Tibial nerve (tissue), 4 donors: ENCODE measurements at regions not wholly inside any gene's neighbourhood (a gene's known extent, or its start where the extent isn't known, plus 50 kb on each side); places are given as distances from the start of the nearest gene placed in this dataset.

ENCODE experiments used
- DNase-seq, 2 donors: peaks; one replicate each; pipeline ENCODE4 v3.0.0-alpha.2; 2019; ENCODE audit warnings: low spot score in 2 of 2
- H3K27ac ChIP-seq, 4 donors: fragments of 200-600 bp; sonication (generic) in 3 of 4; one replicate each; pipeline ENCODE4 v1.5.1; 2017 to 2019; ENCODE audit warnings: mild to moderate bottlenecking in 1 of 4
- H3K27me3 ChIP-seq, 2 donors: fragments of 200-600 bp; sonication (generic) in 1 of 2; one replicate each; pipeline versions ENCODE4 v1.5.1 to v1.6.0; 2017 to 2019
- H3K36me3 ChIP-seq, 3 donors: fragments of 200-600 bp; sonication (generic); one replicate each; pipeline ENCODE4 v1.5.1; 2018 to 2019
- H3K4me1 ChIP-seq, 4 donors: fragments of 200-600 bp; sonication (generic) in 3 of 4; one replicate each; pipeline ENCODE4 v1.5.1; 2017 to 2019
- H3K4me3 ChIP-seq, 4 donors: fragments of 200-600 bp; sonication (generic) in 3 of 4; one replicate each; pipeline ENCODE4 v1.5.1; 2017 to 2019; ENCODE audit warnings: mild to moderate bottlenecking in 1 of 4, moderate library complexity in 1 of 4
- H3K9me3 ChIP-seq, 4 donors: fragments of 200-600 bp; sonication (generic) in 3 of 4; one replicate each; pipeline ENCODE4 v1.5.1; 2017 to 2019
- EP300 ChIP-seq, 2 donors: sonication (generic); formaldehyde crosslinking; IDR thresholded peaks; one replicate each; pipeline ENCODE4 v1.6.1; 2017; ENCODE audit warnings: antibody characterized with exemption in 2 of 2, mild to moderate bottlenecking in 1 of 2
- POLR2A ChIP-seq, 2 donors: fragments of 450-650 bp; IDR thresholded peaks; one replicate each; pipeline ENCODE4 v1.6.1; 2017; ENCODE audit warnings: antibody characterized with exemption in 2 of 2, mild to moderate bottlenecking in 2 of 2, moderate library complexity in 2 of 2
- WGBS, 2 donors: methylation state at CpG; one replicate each; pipeline ENCODE4 v1.1.5; 2018; 5-methylcytosine and 5-hydroxymethylcytosine counted together
- TF ChIP-seq, protein P1 (sequence below), 5 experiments: fragments of 200-600 bp in 3 of 5; fragments of 450-650 bp in 2 of 5; sonication (generic) in 3 of 5; IDR thresholded peaks; one replicate each; pipeline ENCODE4 v1.5.1; 2016 to 2019; ENCODE audit warnings: antibody characterized with exemption in 5 of 5, mild to moderate bottlenecking in 3 of 5, moderate library complexity in 2 of 5

GRCh38 chr18:56009411-56009810 is 421.4 kb upstream of the TCF4 start:
- H3K4me1 ChIP-seq, result no peaks in the 10 kb centered on the region
- H3K36me3 ChIP-seq, result no peaks in the 10 kb centered on the region
- H3K27ac ChIP-seq, result no peak overlapping the region
- H3K9me3 ChIP-seq, result peaks cover 0 to 17% (median 7%) of the 10 kb centered on the region in 4 donors
- no peaks in the 10 kb centered on the region for H3K27me3 ChIP-seq
- no peak for DNase-seq
- TF ChIP-seq, protein P1, sequence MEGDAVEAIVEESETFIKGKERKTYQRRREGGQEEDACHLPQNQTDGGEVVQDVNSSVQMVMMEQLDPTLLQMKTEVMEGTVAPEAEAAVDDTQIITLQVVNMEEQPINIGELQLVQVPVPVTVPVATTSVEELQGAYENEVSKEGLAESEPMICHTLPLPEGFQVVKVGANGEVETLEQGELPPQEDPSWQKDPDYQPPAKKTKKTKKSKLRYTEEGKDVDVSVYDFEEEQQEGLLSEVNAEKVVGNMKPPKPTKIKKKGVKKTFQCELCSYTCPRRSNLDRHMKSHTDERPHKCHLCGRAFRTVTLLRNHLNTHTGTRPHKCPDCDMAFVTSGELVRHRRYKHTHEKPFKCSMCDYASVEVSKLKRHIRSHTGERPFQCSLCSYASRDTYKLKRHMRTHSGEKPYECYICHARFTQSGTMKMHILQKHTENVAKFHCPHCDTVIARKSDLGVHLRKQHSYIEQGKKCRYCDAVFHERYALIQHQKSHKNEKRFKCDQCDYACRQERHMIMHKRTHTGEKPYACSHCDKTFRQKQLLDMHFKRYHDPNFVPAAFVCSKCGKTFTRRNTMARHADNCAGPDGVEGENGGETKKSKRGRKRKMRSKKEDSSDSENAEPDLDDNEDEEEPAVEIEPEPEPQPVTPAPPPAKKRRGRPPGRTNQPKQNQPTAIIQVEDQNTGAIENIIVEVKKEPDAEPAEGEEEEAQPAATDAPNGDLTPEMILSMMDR (IDR thresholded peaks at IDR 0.05), result no peak
- no peak for TF ChIP-seq EP300 (IDR thresholded peaks at IDR 0.05)
- no peak for TF ChIP-seq POLR2A (IDR thresholded peaks at IDR 0.05)
- H3K4me3 ChIP-seq, result no peak overlapping the region
- 48 to 50% methylated on average over 1 of the region's 1 CpG for WGBS, 2 donors

DNA sequence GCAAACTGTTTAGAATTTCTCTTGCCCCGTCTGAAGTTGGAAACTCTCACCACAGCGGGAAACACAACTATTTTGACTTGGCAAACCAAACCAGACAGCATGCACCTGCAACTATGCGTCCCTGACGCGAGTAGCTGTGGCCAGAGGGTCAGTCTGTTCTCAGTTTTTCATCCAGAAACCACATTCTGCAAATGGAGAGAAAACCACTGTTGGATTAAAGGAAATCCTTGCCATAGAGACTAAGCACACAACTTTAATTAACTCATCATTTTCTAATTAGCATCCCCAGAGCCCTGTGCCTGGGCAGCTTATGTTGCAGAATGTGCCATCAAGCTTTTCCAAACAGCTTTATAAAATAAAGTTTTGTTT is 415.7 kb upstream of the TCF4 start:
- WGBS, 2 donors, result 64 to 68% methylated on average over 5 of the region's 5 CpGs
- H3K9me3 ChIP-seq, result no peaks in the 10 kb centered on the region
- TF ChIP-seq EP300 (IDR thresholded peaks at IDR 0.05) (no peak), POLR2A (IDR thresholded peaks at IDR 0.05) (no peak)
- TF ChIP-seq, protein P1 (IDR thresholded peaks at IDR 0.05), result no peak
- H3K4me3 ChIP-seq, result no peak overlapping the region
- peaks cover 0 to 3% (median 0%) of the 10 kb centered on the region in 4 donors for H3K4me1 ChIP-seq
- H3K27ac ChIP-seq, result no peak overlapping the region
- H3K27me3 ChIP-seq, result no peaks in the 10 kb centered on the region
- DNase-seq, result no peak
- H3K36me3 ChIP-seq, result no peaks in the 10 kb centered on the region

- H3K4me1 ChIP-seq, result peaks cover 0 to 7% (median 0%) of the 10 kb centered on the region in 4 donors
- H3K4me3 ChIP-seq, result no peak overlapping the region
- TF ChIP-seq, protein P1 (IDR thresholded peaks at IDR 0.05), result no peak
- no peak for TF ChIP-seq POLR2A (IDR thresholded peaks at IDR 0.05)
- TF ChIP-seq EP300 (IDR thresholded peaks at IDR 0.05), result no peak
- no peaks in the 10 kb centered on the region for H3K27me3 ChIP-seq
- no peak for DNase-seq
- 70 to 74% methylated on average over 1 of the region's 1 CpG for WGBS, 2 donors
- no peaks in the 10 kb centered on the region for H3K36me3 ChIP-seq
- no peaks in the 10 kb centered on the region for H3K9me3 ChIP-seq
- no peak overlapping the region for H3K27ac ChIP-seq
These were observed 415.2 kb upstream of the TCF4 start for GRCh38 chr18:56003009-56003719.

DNA sequence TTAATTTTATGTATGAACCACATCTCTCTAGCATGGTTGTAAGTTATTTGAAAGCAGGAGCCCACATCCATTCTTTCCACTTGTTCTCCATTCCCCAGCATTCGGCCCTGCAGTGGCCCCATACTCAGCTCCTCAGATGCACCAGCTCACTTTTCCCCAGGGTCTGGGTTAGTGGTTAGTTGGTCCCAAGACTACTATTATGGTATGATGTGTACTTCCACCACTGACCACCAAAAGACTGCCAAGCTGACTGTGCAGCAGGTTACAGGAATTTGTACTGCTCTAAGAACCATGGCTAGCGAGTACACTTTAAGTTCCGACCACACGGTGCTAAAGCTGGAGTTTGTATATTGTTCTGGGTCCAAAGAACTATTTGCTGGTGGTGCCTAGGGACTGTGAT is 413.6 kb upstream of the TCF4 start:
- Histone ChIP-seq H3K9me3 (no peaks in the 10 kb centered on the region), H3K4me1 (peaks cover 0 to 17% (median 4%) of the 10 kb centered on the region in 4 donors), H3K36me3 (no peaks in the 10 kb centered on the region), H3K27ac (no peak overlapping the region), H3K4me3 (no peak overlapping the region), H3K27me3 (no peaks in the 10 kb centered on the region)
- WGBS, 2 donors, result 77 to 81% methylated on average over 4 of the region's 4 CpGs
- TF ChIP-seq EP300 (IDR thresholded peaks at IDR 0.05) (no peak), POLR2A (IDR thresholded peaks at IDR 0.05) (no peak)
- TF ChIP-seq, protein P1 (IDR thresholded peaks at IDR 0.05), result no peak
- DNase-seq, result no peak

DNA sequence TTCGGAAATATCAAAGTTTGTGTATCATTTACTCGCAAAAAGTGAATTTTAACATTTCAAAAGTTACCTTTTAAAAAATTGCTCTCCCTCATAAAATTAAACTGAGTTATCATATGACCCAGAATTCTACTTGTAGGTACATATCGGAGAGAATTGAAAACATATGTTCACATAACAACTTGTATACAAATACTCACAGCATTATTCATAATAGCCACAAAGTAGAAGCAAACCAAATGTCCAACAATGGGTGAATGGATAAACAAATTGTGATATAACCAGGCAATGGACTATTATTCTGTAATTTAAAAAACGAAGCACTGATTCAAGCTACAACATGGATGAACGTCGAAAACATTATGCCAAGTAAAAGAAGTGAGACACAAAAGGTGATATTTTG is 412.0 kb upstream of the TCF4 start:
- no peaks in the 10 kb centered on the region for H3K27me3 ChIP-seq
- H3K36me3 ChIP-seq, result no peaks in the 10 kb centered on the region
- no peak overlapping the region for H3K4me3 ChIP-seq
- peaks cover 0 to 17% (median 4%) of the 10 kb centered on the region in 4 donors for H3K4me1 ChIP-seq
- H3K27ac ChIP-seq, result no peak overlapping the region
- DNase-seq, result no peak
- no peaks in the 10 kb centered on the region for H3K9me3 ChIP-seq
- 70 to 78% methylated on average over 6 of the region's 6 CpGs for WGBS, 2 donors
- TF ChIP-seq, protein P1 (IDR thresholded peaks at IDR 0.05), result no peak
- no peak for TF ChIP-seq EP300 (IDR thresholded peaks at IDR 0.05)
- no peak for TF ChIP-seq POLR2A (IDR thresholded peaks at IDR 0.05)
